Ishikawa (cell line): ENCODE measurements at regions not wholly inside any gene's neighbourhood (a gene's known extent, or its start where the extent isn't known, plus 50 kb on each side); places are given as distances from the start of the nearest gene placed in this dataset.

Experiments
- CREB1 ChIP-seq: IDR thresholded peaks from 2 replicates; pipeline ENCODE4 v1.6.1; 2012; ENCODE audit warnings: low read depth
- TCF12 ChIP-seq: IDR thresholded peaks from 2 replicates; pipeline ENCODE4 v1.6.1; 2012; ENCODE audit warnings: low read depth
- TEAD4 ChIP-seq: IDR thresholded peaks from 2 replicates; pipeline ENCODE4 v1.6.1; 2012
- YY1 ChIP-seq: IDR thresholded peaks from 2 replicates; pipeline ENCODE4 v1.6.1; 2012; ENCODE audit warnings: low read depth
- ZBTB7A ChIP-seq: IDR thresholded peaks from 2 replicates; pipeline ENCODE4 v1.6.1; 2012; ENCODE audit warnings: low read depth
- TF ChIP-seq, protein P1 (sequence below): IDR thresholded peaks from 2 replicates; pipeline ENCODE4 v1.6.1; 2012; ENCODE audit warnings: low read depth, mild to moderate bottlenecking

GRCh38 chr6:111994791-111995190, 59.1 kb upstream of the CCN6 start:
- TF ChIP-seq CREB1, result no peak
- no peak for TF ChIP-seq TCF12
- no peak for TF ChIP-seq TEAD4
- no peak for TF ChIP-seq ZBTB7A
- no peak for TF ChIP-seq YY1
- TF ChIP-seq, protein P1, sequence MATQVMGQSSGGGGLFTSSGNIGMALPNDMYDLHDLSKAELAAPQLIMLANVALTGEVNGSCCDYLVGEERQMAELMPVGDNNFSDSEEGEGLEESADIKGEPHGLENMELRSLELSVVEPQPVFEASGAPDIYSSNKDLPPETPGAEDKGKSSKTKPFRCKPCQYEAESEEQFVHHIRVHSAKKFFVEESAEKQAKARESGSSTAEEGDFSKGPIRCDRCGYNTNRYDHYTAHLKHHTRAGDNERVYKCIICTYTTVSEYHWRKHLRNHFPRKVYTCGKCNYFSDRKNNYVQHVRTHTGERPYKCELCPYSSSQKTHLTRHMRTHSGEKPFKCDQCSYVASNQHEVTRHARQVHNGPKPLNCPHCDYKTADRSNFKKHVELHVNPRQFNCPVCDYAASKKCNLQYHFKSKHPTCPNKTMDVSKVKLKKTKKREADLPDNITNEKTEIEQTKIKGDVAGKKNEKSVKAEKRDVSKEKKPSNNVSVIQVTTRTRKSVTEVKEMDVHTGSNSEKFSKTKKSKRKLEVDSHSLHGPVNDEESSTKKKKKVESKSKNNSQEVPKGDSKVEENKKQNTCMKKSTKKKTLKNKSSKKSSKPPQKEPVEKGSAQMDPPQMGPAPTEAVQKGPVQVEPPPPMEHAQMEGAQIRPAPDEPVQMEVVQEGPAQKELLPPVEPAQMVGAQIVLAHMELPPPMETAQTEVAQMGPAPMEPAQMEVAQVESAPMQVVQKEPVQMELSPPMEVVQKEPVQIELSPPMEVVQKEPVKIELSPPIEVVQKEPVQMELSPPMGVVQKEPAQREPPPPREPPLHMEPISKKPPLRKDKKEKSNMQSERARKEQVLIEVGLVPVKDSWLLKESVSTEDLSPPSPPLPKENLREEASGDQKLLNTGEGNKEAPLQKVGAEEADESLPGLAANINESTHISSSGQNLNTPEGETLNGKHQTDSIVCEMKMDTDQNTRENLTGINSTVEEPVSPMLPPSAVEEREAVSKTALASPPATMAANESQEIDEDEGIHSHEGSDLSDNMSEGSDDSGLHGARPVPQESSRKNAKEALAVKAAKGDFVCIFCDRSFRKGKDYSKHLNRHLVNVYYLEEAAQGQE, result no peak
